WTC11 (cell line): ENCODE measurements at regions not wholly inside any gene's neighbourhood (a gene's known extent, or its start where the extent isn't known, plus 50 kb on each side); places are given as distances from the start of the nearest gene placed in this dataset.

Experiments
- ATAC-seq: fragments of 200-7000 bp; cut with Tn5 transposase; 2 replicates; pipeline ENCODE4 v1.10.0; 2021; ENCODE audit warnings: mild to moderate bottlenecking, moderate library complexity
- CTCF ChIA-PET: fragments of 300-600 bp; sonication (Branson Sonifier 250); formaldehyde crosslinking; loops from one replicate; lab custom pipeline; 2021; ENCODE audit warnings: antibody characterized with exemption; lab: Charles Lee
- POLR2A ChIA-PET: fragments of 350-600 bp; sonication (Branson Sonifier 250); formaldehyde crosslinking; loops from one replicate; lab custom pipeline; 2021; ENCODE audit warnings: antibody characterized with exemption; lab: Charles Lee
- DNase-seq: peaks from one replicate; pipeline ENCODE4 v3.0.0; 2021; ENCODE audit warnings: low spot score
- H3K27ac Mint-ChIP-seq: 2 replicates; pipeline ENCODE4 v1.8.0; 2021; ENCODE audit warnings: mixed read lengths
- H3K27me3 Mint-ChIP-seq: 2 replicates; pipeline ENCODE4 v1.8.0; 2021; ENCODE audit warnings: low read depth, mild to moderate bottlenecking, moderate library complexity, mixed read lengths
- H3K36me3 Mint-ChIP-seq: 2 replicates; pipeline ENCODE4 v1.8.0; 2021; ENCODE audit warnings: mixed read lengths
- H3K4me1 Mint-ChIP-seq: 2 replicates; pipeline ENCODE4 v1.8.0; 2022; ENCODE audit warnings: mixed read lengths
- H3K4me3 Mint-ChIP-seq: 2 replicates; pipeline ENCODE4 v1.8.0; 2021; ENCODE audit warnings: mild to moderate bottlenecking, moderate library complexity, mixed read lengths
- H3K9me3 Mint-ChIP-seq: 2 replicates; pipeline ENCODE4 v1.8.0; 2021; ENCODE audit warnings: mixed read lengths
- ETV6 ChIP-seq: sonication (generic); formaldehyde crosslinking; IDR thresholded peaks from 2 replicates; pipeline ENCODE4 v1.8.1; 2022; ENCODE audit warnings: mild to moderate bottlenecking, missing genetic modification reagents
- FOXJ3 ChIP-seq: sonication (generic); formaldehyde crosslinking; IDR thresholded peaks from 2 replicates; pipeline ENCODE4 v1.9.0; 2021; ENCODE audit warnings: missing genetic modification reagents, mild to moderate bottlenecking, borderline replicate concordance
- FOXP1 ChIP-seq: sonication (generic); formaldehyde crosslinking; IDR thresholded peaks from 2 replicates; pipeline ENCODE4 v1.8.0; 2022; ENCODE audit warnings: missing genetic modification reagents, mild to moderate bottlenecking, moderate library complexity, borderline replicate concordance
- NFYB ChIP-seq: sonication (generic); formaldehyde crosslinking; conservative IDR thresholded peaks from 2 replicates; pipeline ENCODE4 v1.8.0; 2022; ENCODE audit warnings: low read depth, missing genetic modification reagents
- NR3C1 ChIP-seq: sonication (generic); formaldehyde crosslinking; conservative IDR thresholded peaks from 2 replicates; pipeline ENCODE4 v1.8.1; 2023; ENCODE audit warnings: low read depth, mild to moderate bottlenecking, missing genetic modification reagents
- RELA ChIP-seq: sonication (generic); formaldehyde crosslinking; IDR thresholded peaks from 2 replicates; pipeline ENCODE4 v1.8.1; 2022; ENCODE audit warnings: missing genetic modification reagents, mild to moderate bottlenecking, borderline replicate concordance
- TCF7 ChIP-seq: sonication (generic); formaldehyde crosslinking; IDR thresholded peaks from 2 replicates; pipeline ENCODE4 v1.8.0; 2022; ENCODE audit warnings: mild to moderate bottlenecking, low read depth, missing genetic modification reagents, moderate library complexity
- TP53 ChIP-seq: sonication (generic); formaldehyde crosslinking; IDR thresholded peaks from 2 replicates; pipeline ENCODE4 v1.8.1; 2023; ENCODE audit warnings: mild to moderate bottlenecking, missing genetic modification reagents
- ZNF138 ChIP-seq: sonication (generic); formaldehyde crosslinking; conservative IDR thresholded peaks from 2 replicates; pipeline ENCODE4 v1.8.1; 2022; ENCODE audit warnings: mild to moderate bottlenecking, moderate library complexity, missing genetic modification reagents
- ZNF263 ChIP-seq: sonication (generic); formaldehyde crosslinking; IDR thresholded peaks from 2 replicates; pipeline ENCODE4 v1.8.1; 2022; ENCODE audit warnings: low read depth, mild to moderate bottlenecking, moderate library complexity, missing genetic modification reagents
- ZNF671 ChIP-seq: fragments of 250-450 bp; sonication (Bioruptor Pico); IDR thresholded peaks from 2 replicates; pipeline ENCODE4 v1.8.0; 2021; ENCODE audit warnings: mild to moderate bottlenecking
- TF ChIP-seq, protein P1 (sequence below): sonication (generic); formaldehyde crosslinking; IDR thresholded peaks from 2 replicates; pipeline ENCODE4 v1.8.0; 2023; ENCODE audit warnings: missing genetic modification reagents
- TF ChIP-seq, protein P2 (sequence below): sonication (generic); formaldehyde crosslinking; IDR thresholded peaks from 2 replicates; pipeline ENCODE4 v1.8.1; 2022; ENCODE audit warnings: missing genetic modification reagents, borderline replicate concordance
- TF ChIP-seq, protein P3 (sequence below): fragments of 250-450 bp; sonication (Bioruptor Pico); IDR thresholded peaks from 2 replicates; pipeline ENCODE4 v1.9.0; 2021; ENCODE audit warnings: moderate library complexity, mild to moderate bottlenecking, inconsistent platforms, borderline replicate concordance
- TF ChIP-seq, protein P4 (sequence below): fragments of 200-600 bp; IDR thresholded peaks from 2 replicates; pipeline ENCODE4 v1.8.0; 2022; ENCODE audit warnings: antibody characterized with exemption
- TF ChIP-seq, protein P5 (sequence below): sonication (generic); formaldehyde crosslinking; conservative IDR thresholded peaks from 2 replicates; pipeline ENCODE4 v1.8.1; 2023; ENCODE audit warnings: mild to moderate bottlenecking, low read depth, missing genetic modification reagents, moderate library complexity
- TF ChIP-seq, protein P6 (sequence below): fragments of 250-450 bp; sonication (Bioruptor Pico); conservative IDR thresholded peaks from 2 replicates; pipeline ENCODE4 v1.9.0; 2021; ENCODE audit warnings: mild to moderate bottlenecking

DNA sequence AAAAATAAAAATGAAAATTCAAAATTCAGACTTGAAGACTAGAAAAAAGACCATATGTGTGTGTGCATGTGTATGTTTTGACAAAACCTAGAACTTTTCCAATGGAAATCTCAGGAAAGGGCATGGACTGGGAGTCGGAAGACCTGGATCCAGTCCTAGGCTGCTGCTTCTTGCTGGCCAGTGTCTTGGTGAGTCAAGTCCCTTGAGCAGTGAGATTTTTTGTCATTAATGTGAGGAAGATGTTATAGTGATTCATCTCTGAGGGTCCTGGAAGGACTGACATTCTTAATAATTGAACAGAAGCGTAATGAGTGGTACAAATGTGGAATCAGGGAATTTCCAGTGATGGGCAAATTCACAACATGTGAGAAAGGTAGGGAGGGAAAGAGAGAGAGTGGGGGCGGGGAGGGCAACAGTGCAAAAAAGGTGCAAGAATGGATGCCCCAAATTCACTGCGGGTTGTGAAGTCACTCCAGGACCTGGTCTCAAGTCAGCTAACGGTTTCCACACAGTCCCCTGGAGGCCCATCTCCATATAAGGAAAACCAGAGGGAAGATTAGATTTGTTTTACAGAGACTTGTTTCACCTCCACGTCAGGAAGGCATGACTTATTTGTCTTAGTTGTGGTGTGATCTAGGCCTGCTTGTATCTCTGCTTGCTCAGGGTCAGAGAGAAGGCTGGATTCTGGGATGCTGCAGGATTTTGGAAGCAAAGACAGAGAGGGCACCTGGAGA, 201.7 kb downstream of the BUB3 start:
- no peak for TF ChIP-seq TP53 (CRISPR knock-in tag)
- no peak for TF ChIP-seq ZNF138 (CRISPR knock-in tag)
- no peak for TF ChIP-seq RELA (CRISPR knock-in tag)
- TF ChIP-seq ETV6, result no peak
- no peak for TF ChIP-seq ZNF263
- no peak for TF ChIP-seq FOXP1
- TF ChIP-seq, protein P1, sequence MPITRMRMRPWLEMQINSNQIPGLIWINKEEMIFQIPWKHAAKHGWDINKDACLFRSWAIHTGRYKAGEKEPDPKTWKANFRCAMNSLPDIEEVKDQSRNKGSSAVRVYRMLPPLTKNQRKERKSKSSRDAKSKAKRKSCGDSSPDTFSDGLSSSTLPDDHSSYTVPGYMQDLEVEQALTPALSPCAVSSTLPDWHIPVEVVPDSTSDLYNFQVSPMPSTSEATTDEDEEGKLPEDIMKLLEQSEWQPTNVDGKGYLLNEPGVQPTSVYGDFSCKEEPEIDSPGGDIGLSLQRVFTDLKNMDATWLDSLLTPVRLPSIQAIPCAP (CRISPR knock-in tag), result no peak
- TF ChIP-seq ZNF671, result no peak
- TF ChIP-seq NR3C1 (CRISPR knock-in tag), result no peak
- TF ChIP-seq, protein P2, sequence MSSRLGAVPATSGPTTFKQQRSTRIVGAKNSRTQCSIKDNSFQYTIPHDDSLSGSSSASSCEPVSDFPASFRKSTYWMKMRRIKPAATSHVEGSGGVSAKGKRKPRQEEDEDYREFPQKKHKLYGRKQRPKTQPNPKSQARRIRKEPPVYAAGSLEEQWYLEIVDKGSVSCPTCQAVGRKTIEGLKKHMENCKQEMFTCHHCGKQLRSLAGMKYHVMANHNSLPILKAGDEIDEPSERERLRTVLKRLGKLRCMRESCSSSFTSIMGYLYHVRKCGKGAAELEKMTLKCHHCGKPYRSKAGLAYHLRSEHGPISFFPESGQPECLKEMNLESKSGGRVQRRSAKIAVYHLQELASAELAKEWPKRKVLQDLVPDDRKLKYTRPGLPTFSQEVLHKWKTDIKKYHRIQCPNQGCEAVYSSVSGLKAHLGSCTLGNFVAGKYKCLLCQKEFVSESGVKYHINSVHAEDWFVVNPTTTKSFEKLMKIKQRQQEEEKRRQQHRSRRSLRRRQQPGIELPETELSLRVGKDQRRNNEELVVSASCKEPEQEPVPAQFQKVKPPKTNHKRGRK (CRISPR knock-in tag), result no peak
- TF ChIP-seq, protein P3, sequence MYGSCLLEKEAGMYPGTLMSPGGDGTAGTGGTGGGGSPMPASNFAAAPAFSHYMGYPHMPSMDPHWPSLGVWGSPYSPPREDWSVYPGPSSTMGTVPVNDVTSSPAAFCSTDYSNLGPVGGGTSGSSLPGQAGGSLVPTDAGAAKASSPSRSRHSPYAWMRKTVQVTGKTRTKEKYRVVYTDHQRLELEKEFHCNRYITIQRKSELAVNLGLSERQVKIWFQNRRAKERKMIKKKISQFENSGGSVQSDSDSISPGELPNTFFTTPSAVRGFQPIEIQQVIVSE (CRISPR knock-in tag), result no peak
- no peak for TF ChIP-seq TCF7 (CRISPR knock-in tag)
- TF ChIP-seq, protein P4, sequence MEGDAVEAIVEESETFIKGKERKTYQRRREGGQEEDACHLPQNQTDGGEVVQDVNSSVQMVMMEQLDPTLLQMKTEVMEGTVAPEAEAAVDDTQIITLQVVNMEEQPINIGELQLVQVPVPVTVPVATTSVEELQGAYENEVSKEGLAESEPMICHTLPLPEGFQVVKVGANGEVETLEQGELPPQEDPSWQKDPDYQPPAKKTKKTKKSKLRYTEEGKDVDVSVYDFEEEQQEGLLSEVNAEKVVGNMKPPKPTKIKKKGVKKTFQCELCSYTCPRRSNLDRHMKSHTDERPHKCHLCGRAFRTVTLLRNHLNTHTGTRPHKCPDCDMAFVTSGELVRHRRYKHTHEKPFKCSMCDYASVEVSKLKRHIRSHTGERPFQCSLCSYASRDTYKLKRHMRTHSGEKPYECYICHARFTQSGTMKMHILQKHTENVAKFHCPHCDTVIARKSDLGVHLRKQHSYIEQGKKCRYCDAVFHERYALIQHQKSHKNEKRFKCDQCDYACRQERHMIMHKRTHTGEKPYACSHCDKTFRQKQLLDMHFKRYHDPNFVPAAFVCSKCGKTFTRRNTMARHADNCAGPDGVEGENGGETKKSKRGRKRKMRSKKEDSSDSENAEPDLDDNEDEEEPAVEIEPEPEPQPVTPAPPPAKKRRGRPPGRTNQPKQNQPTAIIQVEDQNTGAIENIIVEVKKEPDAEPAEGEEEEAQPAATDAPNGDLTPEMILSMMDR, result no peak
- TF ChIP-seq, protein P5, sequence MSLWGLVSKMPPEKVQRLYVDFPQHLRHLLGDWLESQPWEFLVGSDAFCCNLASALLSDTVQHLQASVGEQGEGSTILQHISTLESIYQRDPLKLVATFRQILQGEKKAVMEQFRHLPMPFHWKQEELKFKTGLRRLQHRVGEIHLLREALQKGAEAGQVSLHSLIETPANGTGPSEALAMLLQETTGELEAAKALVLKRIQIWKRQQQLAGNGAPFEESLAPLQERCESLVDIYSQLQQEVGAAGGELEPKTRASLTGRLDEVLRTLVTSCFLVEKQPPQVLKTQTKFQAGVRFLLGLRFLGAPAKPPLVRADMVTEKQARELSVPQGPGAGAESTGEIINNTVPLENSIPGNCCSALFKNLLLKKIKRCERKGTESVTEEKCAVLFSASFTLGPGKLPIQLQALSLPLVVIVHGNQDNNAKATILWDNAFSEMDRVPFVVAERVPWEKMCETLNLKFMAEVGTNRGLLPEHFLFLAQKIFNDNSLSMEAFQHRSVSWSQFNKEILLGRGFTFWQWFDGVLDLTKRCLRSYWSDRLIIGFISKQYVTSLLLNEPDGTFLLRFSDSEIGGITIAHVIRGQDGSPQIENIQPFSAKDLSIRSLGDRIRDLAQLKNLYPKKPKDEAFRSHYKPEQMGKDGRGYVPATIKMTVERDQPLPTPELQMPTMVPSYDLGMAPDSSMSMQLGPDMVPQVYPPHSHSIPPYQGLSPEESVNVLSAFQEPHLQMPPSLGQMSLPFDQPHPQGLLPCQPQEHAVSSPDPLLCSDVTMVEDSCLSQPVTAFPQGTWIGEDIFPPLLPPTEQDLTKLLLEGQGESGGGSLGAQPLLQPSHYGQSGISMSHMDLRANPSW (CRISPR knock-in tag), result no peak
- no peak for TF ChIP-seq FOXJ3
- no peak for TF ChIP-seq NFYB (CRISPR knock-in tag)
- TF ChIP-seq, protein P6, sequence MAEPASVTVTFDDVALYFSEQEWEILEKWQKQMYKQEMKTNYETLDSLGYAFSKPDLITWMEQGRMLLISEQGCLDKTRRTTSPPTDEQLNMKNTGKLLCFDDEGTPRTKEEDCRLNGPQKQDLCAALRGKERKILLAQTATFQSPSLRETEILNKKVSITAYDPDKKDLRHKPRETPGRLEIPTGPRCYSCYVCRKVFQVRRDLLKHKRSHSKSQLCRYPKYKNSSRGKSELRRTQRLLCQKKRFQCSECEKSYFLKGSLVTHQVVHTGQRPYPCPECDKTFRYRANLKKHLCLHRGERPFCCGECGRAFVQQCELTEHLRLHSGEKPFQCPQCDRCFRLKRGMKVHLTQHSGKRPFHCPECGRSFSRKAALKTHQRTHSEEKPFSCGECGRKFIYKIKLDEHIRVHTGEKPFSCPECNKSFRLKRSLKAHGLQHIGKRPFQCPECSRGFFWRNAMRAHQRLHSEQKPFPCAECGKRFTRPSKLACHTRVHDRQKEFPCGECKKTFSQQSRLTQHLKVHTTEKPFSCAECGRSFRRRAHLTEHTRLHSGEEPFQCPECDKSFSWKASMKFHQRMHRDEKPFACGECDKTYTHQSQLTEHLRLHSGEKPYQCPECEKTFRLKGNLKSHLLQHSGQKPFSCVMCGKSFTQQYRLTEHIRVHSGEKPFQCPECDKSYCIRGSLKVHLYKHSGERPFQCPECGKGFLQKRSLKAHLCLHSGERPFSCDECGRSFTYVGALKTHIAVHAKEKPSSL, result no peak
- ATAC-seq, result no peak
- no peak overlapping the region for H3K27ac Mint-ChIP-seq
- no peaks in the 10 kb centered on the region for H3K9me3 Mint-ChIP-seq
- DNase-seq, result no peak
- no peak overlapping the region for H3K4me3 Mint-ChIP-seq
- no peaks in the 10 kb centered on the region; the same call in 1 of the 2 replicates for H3K27me3 Mint-ChIP-seq
- no peaks in the 10 kb centered on the region for H3K36me3 Mint-ChIP-seq
- peaks cover 29% of the 10 kb centered on the region for H3K4me1 Mint-ChIP-seq
- ChIA-PET POLR2A (no interaction called here), CTCF (interaction anchor here (0.6 to 1.8 kb wide), 2 partner anchors 203 to 313 kb away, joined by 3 to 9 read pairs; no protein-coding TSS in a partner anchor)
